Colon (tissue), 2 donors: ENCODE measurements at regions not wholly inside any gene's neighbourhood (a gene's known extent, or its start where the extent isn't known, plus 50 kb on each side); places are given as distances from the start of the nearest gene placed in this dataset.
"Not testable (repeated sequence)": the region's sequence is repeated elsewhere in the genome, so short reads cannot be mapped to it uniquely, and the experiment has no call there.

ENCODE experiments used
- FAIRE-seq: peaks from 2 replicates; lab custom pipeline; 2012; peaks lifted over from hg19 to GRCh38; lab: Jason Lieb, UNC
- donor health status: control.
- donor health status: control.

DNA sequence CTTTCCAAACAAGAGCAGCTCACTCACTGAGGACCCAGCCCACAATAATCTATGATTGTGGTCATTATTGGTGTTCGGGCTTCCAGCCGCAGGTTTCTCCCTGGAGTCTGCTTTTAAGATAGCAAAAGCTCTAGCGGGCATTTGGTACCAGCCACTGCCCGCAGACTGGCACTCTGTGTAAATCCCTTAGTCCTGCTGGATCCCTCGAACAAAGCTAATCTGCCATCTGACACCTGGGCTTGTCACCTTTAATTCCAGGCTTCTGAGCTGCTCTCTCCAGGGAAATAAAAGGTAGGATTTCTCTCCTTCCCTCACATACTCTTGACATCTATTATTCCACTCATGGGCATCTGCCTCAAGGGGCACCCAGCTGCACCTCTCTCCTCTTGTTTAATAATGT, 158.7 kb downstream of the PDCD6IP start:
- no peak for FAIRE-seq

DNA sequence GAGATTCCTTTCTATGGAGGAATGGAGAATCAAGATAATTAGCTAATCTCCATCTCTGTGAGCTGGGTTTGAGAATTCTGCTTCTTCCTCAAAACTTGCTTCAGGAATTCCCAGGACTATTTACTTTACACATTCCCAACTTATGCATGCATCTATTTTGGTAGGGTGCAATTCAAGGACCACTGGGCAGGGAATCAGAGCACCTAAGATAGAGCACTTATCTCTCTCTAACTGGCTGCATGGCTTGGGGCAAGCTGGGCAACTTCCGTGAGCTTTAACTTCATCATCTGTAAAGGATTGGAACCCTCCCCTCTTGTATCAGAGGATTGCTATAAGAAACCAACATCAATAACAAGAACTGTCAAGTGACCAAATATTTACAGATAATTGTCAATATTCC, 160.2 kb downstream of the PDCD6IP start:
- FAIRE-seq = no peak

DNA sequence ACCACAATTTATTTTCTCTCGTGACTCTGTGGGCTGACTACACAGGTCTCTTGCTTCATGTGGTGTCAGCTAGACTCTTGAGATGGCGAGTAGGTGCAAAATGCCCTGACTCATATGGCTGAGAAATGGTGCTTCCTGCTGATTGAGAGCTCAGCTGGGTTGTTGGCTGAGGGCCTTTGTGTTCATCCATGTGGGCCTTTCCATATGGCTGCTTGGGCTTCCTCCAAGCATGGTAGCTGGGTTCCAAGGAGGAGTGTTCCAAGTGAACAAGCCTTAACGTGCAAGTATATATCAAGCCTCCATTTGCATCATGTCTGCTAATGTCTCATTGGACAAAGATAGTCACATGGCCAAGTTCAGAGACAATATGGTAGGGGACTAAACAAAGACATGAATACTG, 164.0 kb downstream of the PDCD6IP start:
- no peak for FAIRE-seq

DNA sequence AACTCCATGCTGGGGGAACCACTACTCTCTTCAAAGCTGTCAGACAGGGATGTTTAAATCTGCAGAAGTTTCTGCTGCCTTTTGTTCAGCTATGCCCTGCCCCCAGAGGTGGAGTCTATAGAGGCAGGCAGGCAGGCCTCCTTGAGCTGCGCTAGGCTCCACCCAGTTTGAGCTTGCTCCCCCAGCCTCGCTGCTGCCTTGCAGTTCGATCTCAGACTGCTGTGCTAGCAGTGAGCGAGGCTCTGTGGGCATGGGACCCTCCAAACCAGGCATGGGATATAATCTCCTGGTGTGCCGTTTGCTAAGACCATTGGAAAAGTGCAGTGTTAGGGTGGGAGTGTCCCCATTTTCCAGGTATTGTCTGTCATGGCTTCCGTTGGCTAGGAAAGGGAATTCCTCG, 171.8 kb downstream of the PDCD6IP start:
- not testable (repeated sequence) for FAIRE-seq

DNA sequence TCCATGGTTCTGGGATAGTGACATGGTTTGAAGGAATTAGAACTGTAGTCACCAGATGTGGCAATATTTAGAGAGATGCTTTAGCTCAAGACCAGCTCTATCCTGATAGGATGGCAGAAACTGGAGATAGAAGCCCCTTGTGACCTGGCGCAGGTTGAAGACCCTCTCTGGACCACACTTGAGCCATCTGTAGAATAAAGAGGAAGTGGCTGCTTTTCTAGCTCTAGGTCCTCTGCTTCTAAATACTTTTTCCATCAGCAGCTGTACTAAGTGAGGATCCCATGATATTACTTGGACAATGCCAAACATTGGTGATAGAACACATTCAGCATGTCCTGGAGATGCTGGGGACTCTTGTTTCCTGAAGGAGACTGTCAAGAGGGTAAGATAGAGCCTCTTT, 172.6 kb downstream of the PDCD6IP start:
- FAIRE-seq = no peak

DNA sequence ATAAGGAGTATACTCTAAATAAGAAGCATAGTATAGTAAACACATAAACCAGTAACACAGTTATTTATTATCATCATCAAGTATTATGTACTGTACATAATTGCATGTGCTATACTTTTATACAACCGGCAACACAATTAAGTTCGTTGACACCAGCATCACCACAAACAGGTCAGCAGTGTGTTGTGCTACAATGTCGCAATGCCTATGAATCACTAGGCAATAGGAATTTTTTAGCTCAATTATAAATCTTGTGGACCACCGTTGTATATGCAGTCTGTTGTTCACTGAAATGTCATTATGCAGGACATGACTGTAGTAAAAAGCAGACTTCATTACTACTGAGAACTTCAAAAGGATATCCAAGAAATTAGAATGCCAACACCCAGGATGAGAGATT, 177.0 kb downstream of the PDCD6IP start:
- FAIRE-seq = no peak

DNA sequence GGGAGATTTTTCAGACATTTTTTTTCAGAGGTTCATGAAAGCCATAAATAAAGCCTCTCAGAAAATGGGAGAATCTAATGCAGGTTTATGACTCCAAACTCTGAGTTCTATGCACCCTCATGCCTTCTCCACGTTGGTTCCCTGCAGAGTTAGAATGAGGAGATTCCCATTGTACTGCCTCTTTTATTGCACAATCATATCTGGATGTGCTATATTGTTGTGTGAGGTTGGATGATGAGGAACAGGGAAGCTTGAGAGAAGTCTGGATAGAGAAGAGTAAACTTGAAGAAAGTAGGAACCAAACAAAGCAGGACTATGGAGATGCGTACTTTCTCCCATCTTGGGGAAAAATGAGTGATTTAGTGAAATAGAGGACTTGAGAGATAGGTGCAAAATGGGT, 178.8 kb downstream of the PDCD6IP start:
- FAIRE-seq = no peak

DNA sequence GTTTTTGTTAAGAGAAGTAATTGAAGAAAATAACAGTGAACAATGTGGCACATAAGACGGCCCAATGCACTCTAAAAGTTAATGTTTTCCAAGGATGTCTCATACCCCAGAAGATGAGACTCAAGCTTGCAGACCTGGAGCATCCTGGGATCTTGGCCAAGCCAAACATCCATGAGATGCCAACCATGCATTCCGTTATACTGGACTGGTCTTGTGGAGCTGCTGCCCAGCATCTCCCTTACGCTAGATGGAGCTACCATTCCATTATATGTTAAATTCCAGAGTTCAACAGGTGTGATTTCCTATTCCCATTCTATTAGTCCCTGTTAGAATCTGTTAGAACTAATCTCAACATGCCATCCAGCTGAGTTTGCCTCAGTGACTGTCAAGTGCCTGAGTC, 181.8 kb downstream of the PDCD6IP start:
- FAIRE-seq = no peak

DNA sequence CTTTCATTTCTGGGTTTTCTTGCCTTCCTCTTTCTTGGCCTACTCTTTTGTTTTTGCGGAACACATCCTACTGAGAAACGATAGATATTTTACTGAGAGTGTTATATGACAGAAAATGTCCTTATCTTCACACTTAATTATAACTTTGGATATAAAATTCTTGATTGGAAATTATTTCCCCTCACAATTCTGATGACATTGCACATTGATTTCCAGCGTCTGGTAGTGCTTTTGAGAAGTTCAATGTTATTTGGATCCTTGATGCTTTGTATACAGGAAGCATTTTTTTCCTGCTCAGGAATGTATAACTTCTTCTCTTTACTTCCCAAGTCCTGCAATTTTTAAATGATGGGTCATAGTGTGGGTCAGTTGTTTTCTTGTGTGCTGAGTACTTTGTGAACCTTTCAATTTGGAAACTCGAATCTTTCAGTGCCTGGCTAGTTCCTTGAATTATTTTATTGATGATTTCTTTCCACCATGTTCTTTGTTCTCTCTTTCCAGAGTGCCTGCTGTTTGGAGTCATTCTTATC, 183.9 kb downstream of the PDCD6IP start:
- FAIRE-seq = no peak

DNA sequence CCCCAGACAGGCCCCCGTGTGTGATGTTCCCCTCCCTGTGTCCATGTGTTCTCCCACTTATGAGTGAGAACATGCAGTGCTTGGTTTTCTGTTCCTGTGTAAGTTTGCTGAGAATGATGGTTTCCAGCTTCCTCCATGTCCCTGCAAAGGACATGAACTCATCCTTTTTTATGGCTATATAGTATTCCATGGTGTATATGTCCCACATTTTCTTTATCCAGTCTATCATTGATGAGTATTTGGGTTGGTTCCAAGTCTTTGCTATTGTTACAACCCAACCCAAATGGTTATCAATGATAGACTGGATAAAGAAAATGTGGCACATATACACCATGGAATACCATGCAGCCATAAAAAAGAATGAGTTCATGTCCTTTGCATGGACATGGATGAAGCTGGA, 184.5 kb downstream of the PDCD6IP start:
- FAIRE-seq = not testable (repeated sequence)

DNA sequence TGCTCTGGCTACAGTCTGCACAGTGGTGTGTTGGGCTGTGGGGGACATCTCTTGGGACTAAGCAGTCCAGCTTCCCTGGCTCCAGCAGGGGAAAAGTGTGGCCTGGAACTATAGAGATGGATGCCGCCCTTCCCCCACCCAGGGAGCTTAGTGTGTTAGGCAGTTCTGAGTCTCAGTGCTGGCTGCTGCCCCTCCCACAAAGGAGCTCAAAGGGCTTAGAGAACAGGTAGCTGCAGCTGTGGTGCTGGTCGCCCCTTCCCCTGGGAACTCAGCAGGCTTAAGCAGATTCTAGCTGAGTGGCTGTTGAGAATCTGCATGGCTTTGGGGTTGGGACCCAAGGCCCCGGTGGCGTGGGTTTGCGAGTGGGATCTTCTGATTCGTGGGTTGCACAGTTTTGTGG, 190.8 kb downstream of the PDCD6IP start:
- no peak for FAIRE-seq

DNA sequence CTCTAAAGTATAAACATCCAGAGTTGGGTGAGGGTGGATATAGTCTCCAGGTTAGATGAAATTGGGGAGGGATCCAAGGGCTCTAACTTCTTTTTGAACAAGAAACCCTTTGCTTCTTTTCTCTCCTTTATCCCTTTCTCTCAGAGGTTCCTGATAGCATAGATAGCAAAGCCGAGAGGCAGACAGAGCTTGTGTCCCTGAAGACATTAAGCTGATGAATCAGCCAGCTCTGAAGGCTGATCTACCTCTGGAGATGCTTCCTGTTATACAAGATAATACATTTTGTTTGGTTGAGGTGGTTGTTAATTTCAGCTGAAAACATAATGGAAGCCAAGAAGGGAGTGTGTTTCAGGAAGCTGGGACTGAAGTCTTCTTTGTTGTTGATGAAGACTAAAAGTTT, 193.2 kb downstream of the PDCD6IP start:
- FAIRE-seq = no peak

DNA sequence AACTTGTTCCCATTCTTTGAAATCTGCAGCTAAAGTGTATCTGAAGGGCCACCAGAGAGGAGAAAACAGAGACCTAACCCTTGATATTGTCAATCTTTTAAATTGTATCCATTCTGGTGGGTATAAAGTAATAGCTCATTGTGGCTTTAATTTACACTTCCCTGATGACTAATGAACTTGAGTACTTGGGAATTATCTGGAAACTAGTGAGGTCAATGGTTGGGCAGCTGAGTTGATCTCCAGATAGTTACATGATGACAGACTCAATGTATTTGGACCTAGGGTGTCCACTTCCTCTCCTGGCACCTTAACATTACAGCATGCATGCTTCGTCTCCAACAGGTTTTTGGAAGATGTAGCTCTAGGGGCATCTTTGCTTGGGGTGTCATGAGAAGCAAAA, 195.2 kb downstream of the PDCD6IP start:
- FAIRE-seq = no peak

DNA sequence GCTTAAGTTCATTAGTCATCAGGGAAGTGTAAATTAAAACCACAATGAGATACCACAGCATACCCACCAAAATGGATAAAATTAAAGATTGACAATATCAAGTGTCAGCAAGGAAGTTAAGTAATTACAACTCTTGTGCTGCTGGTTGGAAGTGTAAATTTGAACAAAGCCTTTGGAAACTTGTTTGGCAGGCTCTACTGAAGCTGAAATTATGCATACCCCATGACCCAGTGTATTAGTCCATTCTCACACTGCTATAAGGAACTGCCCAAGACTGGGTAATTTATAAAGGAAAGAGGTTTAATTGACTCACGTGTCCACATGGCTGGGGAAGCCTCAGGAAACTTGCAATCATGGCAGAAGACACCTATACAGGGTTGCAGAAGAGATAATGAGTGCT, 196.1 kb downstream of the PDCD6IP start:
- no peak for FAIRE-seq

DNA sequence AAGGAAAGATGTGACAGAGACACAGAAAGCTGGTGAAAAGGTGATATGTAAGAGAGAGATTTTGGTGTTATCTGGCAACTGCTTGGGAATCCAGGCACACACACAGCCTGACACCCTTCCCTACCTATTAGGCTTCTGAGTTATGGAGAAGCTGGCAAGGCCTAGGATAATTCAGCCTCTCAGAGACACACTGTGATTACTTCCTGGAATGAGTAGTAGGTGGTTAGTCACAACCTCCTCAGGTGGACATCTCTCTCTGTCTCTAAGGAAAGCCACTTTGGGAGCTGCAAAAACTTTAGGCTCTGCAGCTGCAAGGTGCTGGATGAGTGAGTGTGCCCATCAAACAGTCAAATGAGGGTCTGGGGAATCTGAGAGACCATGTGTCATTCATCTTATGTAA, 201.9 kb downstream of the PDCD6IP start:
- FAIRE-seq = no peak

DNA sequence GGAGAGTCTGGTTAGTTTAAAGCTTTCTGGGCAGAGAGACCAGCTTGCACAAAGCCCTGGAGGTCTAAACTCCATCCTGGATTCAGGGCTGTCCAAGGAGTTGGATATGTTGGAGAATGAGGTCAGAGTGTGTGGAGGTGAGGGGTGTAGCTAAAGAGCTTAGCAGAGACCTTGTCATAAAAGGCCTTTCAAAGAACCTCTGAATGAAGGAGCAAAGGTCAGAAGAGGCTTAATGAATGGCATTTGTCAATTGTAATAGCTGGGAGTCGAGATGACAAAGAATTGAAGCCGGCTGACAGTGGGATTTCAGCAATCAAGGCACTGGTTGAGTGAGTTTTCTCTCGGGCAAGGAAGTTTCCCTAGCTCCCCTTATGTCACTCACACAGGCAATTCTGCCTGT, 202.6 kb downstream of the PDCD6IP start:
- FAIRE-seq = no peak

DNA sequence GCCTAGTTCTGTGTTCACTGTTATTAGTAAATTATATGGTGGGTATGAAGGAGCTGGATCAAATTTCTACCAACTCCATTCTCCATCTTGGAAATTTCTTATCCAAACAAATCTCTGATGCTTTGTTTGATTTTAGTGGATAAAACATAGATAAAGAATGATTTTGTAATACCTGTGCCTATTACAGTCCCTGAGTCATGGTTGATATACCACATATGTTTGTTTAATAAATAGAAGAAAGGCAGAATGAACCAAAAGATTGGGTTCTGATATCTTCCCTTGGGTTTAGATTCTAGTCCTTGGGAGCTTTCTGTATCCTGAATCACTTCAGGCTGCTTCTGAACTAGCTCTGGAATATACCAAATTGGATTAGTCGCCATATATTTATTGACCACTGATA, 203.6 kb downstream of the PDCD6IP start:
- no peak for FAIRE-seq

DNA sequence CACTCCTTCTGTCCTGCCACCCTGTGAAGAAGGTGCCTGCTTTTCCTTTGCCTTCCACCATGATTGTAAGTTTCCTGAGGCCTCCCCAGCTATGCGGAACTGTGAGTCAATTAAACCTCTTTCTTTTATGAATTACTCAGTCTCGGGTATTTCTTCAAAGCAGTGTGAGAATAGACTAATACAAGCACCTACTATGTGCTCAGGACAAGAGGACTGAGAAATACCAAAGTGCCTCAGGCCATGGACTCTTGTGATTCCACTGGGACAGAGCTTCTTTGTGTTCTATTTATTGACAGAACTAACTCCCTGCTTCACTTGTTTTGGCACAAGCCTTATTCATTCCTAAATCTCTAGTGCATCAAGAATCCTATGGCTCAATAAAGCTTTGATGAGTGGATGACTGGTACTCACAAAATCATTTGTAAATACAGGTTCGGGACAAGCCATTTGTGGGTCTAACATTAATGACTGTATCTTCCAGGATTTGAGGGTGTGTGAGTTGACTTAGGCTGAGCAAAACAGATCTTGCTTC, 204.2 kb downstream of the PDCD6IP start:
- no peak for FAIRE-seq

DNA sequence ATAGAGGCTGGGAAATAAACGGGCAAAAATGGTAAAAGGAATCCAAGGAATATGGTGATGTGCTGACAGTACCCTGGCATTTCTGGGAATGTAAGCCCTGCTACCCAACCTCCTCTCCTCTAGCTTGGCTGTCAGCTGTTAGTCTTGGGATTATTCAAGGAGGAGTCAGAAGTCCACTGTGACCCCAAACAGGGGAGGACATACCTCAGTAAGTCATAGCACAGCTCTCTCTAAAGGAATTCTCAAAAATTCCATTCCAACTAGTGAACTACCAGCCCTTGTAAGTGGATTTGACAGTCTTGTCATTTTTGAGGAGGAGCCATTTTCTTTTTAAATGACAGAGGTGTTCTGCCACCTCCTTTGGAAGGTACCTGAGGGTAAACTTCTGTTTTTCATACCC, 207.5 kb downstream of the PDCD6IP start:
- FAIRE-seq = no peak

DNA sequence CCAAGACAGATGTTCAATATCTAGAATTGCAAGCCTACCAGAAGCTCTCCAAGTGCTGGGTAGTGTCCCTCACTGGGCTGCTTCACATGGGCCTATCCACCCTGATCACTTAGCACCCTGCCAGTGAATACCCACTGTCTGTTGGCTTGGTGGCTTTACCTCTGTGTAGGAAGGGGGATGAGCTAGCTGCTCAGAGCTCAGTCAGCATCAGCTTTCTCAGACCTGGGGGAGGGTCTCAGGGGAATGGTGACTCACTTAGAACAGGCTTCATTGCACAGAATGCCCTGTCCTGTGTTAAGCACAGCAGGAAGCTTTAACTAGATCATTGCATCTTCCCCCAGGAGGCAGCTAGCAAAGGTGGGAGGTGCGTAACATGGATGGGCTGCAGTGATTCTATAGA, 209.8 kb downstream of the PDCD6IP start:
- no peak for FAIRE-seq

DNA sequence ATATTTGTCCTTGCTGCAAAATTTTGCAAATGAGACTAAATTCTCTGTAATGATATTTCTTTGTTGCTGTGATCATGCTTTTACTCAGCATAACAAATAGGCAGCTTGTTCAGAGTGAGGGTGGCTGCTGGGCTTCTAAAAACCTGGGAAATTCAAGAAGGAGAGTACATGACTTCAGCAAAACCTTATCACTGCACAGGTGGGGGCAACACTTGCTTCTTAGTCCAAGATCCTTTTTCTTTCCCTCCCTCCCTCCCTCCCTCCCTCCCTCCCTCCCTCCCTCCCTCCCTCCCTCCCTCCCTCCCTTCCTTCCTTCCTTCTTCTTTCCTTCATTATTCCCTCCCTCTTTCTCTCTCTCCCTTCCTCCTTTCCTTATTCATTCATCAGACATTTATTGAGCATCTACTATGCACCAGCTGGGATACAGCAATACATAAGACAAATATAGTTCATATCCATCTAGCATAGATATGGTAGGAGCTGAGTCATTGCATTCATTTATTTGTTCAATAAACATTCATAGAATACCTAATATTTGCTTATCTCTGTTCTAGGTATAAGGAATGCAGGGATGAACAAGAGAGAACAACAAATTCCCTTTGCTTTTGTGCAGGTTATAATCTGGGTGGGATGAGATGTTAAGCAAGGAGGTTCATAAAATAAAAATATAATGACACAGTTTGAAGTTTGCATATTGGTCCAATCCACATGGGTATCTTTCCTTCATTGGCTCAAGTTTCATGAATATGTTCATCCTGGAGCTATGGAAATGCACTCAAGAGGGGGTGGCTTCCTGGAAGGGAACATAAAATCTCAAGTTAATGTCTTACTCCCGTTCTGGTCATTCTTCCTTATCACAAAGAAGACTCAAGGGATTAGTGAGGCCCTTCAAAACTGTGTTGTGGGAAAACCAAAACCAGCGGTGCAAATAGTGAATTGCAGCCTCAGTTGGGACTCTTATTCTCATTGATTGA, 210.7 kb downstream of the PDCD6IP start:
- no peak for FAIRE-seq

DNA sequence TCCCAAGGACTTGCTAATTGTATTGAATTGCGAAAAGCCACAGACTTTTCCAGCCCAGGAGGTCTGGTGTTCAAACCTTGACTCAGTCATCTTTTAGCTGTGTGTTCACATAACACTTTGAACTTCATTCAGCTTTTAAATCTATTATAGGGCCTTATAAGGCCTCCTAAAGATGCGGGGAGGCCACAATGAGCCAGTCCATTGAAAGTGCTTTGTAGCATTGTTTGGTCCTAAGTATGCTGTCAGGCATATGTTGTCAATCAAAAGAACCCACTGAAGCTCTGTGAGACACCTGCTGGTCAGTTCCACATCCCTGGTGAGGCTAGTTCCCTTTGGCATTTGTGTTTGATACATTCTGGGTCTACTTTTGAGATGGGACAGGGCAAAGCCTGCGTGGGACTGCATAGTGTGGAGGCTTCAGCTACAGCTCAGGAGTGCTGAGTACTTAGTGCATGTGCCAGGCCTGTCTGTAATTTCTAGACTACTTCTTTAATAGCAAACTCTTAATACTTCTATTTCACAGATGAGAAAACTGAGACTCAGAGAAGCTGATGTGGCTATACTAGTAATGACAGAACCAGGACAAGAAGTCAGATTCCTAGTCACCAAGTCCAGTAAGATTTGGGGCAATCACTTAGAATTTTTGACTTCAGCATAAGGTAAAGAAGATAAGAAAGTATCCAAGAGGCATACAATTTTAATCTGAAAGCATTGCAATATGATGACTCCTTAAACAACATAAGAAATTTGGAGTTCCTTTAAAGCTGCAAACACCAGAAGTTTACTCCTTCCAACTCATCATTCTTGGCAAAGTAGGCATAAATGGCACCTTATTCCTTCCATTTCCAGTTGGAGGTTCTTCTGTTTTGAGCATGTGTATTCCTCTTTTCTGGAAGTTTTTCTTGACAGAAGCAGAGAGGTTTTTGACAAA, 213.0 kb downstream of the PDCD6IP start:
- FAIRE-seq = no peak

DNA sequence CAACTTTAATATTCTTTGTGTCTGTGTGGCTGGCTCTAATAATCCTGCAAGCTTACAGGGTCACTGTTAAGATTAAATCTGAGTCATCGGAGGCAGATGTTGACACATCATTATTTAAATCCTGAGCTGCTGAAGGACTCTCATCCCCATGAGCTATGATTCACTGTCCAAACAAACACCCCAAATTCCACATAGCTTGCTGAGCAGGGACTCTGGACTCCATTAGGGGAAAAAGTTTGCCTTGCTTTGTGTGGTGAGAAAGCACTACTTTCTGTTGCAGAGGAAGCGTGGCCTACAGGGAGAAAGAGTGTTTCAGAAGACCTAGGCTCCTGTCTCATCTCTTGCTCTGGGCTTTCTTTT, 213.7 kb downstream of the PDCD6IP start:
- no peak for FAIRE-seq
